Colonic mucosa (tissue), 4 donors: ENCODE measurements at regions not wholly inside any gene's neighbourhood (a gene's known extent, or its start where the extent isn't known, plus 50 kb on each side); places are given as distances from the start of the nearest gene placed in this dataset.

Experiments
- DNase-seq: peaks from one replicate; pipeline ENCODE4 v3.0.0-alpha.2; 2020
- H3K27ac ChIP-seq: fragments of 200-600 bp; one replicate; pipeline ENCODE4 v1.8.0; 2021
- H3K27me3 ChIP-seq: fragments of 200-600 bp; one replicate; pipeline ENCODE4 v1.8.0; 2021
- H3K36me3 ChIP-seq: fragments of 200-600 bp; one replicate; pipeline ENCODE4 v1.8.0; 2021
- H3K4me1 ChIP-seq: fragments of 200-600 bp; one replicate; pipeline ENCODE4 v1.8.0; 2021; ENCODE audit warnings: mild to moderate bottlenecking
- H3K4me3 ChIP-seq: fragments of 200-600 bp; one replicate; pipeline ENCODE4 v1.8.0; 2021
- H3K9ac ChIP-seq, 2 donors: one replicate each; pipeline ENCODE4 v1.7.0; 2013; ENCODE audit warnings: control low read depth in 2 of 2, low read depth in 2 of 2, low read length in 2 of 2
- H3K9me3 ChIP-seq: fragments of 200-600 bp; one replicate; pipeline ENCODE4 v1.8.0; 2021
- intact Hi-C: fragments of 100-400 bp; cut with DNase I; formaldehyde crosslinking; loops from one replicate; pipeline ENCODE4 v1.14.1; 2022
- TF ChIP-seq, protein P1 (sequence below): fragments of 200-600 bp; IDR thresholded peaks from one replicate; pipeline ENCODE4 v1.8.0; 2022; ENCODE audit warnings: antibody characterized with exemption, mild to moderate bottlenecking
- donor health status: healthy.
- donor health status: DM: no; HTN: no; CAD: no.
- donor health status: DM: no; HTN: no; CAD: no.

DNA sequence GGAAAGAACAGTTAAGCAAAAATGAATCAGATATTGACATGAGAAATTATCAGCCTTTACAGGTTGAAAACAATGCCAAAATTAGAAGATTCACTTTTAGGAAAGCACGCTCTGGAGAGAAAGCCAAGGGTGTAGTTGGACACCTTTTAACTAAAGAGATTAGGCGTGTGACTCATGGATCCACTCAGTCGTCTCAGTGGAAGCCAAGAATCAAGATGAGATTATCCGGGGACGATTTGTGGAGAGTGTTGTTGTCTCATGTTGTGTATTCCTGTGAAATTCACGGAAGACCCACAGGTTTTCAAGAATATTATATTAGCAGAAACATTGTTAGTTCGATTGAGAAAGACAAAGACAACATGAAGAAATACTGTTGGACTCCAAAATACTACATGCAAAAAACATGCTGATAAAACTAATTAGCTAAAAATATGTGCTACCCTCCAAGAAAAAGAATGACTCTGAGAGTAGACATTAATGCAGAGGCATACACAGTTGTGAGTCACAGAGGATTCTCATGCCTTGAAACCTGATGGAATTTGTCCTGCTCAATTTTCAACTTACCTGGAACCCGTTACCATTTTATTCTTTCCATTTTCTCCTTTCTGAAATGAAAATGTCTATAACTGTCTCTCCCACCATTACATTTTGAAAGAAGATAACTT lies 192.1 kb upstream of the RND3 start:
- DNase-seq, result no peak
- Histone ChIP-seq H3K27ac (no peak overlapping the region), H3K36me3 (no peaks in the 10 kb centered on the region), H3K9me3 (no peaks in the 10 kb centered on the region), H3K4me3 (no peak overlapping the region), H3K27me3 (no peaks in the 10 kb centered on the region), H3K4me1 (no peaks in the 10 kb centered on the region), H3K9ac (no peak overlapping the region)
- intact Hi-C loops, result no loop called here
- TF ChIP-seq, protein P1, sequence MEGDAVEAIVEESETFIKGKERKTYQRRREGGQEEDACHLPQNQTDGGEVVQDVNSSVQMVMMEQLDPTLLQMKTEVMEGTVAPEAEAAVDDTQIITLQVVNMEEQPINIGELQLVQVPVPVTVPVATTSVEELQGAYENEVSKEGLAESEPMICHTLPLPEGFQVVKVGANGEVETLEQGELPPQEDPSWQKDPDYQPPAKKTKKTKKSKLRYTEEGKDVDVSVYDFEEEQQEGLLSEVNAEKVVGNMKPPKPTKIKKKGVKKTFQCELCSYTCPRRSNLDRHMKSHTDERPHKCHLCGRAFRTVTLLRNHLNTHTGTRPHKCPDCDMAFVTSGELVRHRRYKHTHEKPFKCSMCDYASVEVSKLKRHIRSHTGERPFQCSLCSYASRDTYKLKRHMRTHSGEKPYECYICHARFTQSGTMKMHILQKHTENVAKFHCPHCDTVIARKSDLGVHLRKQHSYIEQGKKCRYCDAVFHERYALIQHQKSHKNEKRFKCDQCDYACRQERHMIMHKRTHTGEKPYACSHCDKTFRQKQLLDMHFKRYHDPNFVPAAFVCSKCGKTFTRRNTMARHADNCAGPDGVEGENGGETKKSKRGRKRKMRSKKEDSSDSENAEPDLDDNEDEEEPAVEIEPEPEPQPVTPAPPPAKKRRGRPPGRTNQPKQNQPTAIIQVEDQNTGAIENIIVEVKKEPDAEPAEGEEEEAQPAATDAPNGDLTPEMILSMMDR, result no peak

DNA sequence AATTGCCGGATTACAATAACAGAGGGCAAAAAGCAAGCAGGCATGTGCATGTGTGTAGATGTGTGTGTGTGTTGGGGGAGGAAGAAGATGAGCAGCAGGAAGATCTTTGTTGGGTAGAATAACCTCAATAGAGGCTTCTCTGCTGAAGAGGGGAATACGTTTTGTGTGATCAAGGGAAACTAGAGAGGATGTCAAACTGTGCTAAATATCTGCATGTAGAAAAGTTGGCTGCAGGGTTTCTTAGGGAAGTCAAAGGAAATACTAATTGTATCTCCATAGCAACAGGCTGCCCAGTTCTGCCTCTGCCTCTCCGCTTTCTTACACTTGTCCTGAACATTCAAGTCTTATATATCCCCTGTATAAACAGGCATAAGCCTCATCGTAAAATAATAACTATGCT lies 190.1 kb upstream of the RND3 start:
- intact Hi-C loops, result no loop called here
- no peak for DNase-seq
- no peak overlapping the region for H3K27ac ChIP-seq
- H3K4me1 ChIP-seq, result no peaks in the 10 kb centered on the region
- TF ChIP-seq, protein P1, result no peak
- no peak overlapping the region for H3K4me3 ChIP-seq
- no peaks in the 10 kb centered on the region for H3K36me3 ChIP-seq
- no peaks in the 10 kb centered on the region for H3K9me3 ChIP-seq
- H3K9ac ChIP-seq, result no peak overlapping the region
- H3K27me3 ChIP-seq, result no peaks in the 10 kb centered on the region

DNA sequence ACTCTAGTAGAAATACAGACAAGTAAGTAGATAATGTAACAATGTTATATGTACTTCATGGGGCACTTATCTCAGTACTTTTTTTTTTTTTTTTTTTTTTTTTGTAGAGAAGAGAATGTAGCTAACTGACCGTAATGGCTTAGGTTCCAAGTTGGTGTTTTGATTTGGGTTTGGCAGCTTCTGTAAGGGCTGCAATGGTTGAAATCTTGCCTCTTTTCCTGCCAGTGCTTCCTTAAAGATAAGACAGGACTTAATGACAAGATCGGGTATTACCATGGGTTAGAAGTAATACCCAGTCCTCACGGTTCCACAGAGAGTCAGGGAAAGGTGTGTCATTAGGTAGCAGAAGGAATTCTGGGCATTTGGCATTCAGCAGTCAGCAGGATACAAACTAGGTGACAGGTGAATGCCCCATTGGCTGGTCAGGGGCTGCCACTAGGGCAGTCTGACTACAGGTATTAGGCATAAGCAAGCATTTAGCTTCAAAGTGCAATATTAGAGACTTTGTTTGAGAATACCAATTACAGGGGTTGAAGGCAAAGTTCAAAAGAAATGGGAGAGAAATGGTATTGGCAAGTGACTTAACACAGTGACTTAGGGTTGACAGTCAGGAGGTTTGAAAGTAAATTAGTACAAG lies 189.4 kb upstream of the RND3 start:
- no peak overlapping the region for H3K9ac ChIP-seq
- no peaks in the 10 kb centered on the region for H3K9me3 ChIP-seq
- H3K4me3 ChIP-seq, result no peak overlapping the region
- H3K27ac ChIP-seq, result no peak overlapping the region
- H3K36me3 ChIP-seq, result no peaks in the 10 kb centered on the region
- no peaks in the 10 kb centered on the region for H3K4me1 ChIP-seq
- intact Hi-C loops, result no loop called here
- DNase-seq, result no peak
- TF ChIP-seq, protein P1, result no peak
- H3K27me3 ChIP-seq, result no peaks in the 10 kb centered on the region

DNA sequence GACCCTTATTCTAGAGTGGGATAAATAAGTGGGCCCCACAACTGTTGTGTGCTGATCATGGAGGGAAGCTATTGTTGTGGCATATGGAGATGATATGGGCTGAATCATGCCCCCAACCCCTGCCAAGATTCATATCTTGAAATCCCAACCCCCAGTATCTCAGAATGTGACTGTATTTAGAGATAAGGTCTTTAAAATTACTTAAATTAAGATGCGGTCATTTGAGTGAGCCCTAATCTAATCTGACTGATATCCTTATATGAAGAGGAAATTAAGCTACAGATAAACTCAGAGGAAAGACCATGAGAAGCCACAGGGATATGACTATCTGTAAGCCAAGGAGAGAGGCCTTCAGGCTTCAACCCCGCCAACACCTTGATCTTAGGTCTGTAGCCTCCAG lies 188.3 kb upstream of the RND3 start:
- no peak for DNase-seq
- no peaks in the 10 kb centered on the region for H3K27me3 ChIP-seq
- TF ChIP-seq, protein P1, result no peak

DNA sequence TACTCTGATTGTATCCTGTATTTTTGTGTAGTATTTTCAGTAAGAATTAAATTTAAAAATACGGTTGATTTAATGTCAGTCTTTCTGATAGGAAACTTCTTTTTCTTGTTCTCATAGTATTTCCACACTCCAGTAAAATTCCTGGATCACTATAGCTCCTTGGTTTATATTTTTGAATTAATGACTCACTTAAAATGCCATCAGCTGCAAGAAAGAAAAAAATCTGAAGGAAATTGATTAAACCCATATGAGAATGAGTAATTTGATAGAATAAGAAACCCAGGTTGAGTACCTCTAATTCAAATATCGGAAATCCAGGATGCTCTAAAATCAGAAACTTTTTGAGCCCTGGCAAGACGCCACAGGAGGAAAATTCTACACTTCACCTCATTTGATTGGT lies 186.8 kb upstream of the RND3 start:
- no peak overlapping the region for H3K4me3 ChIP-seq
- intact Hi-C loops, result no loop called here
- H3K9ac ChIP-seq, result no peak overlapping the region
- TF ChIP-seq, protein P1, result no peak
- no peaks in the 10 kb centered on the region for H3K36me3 ChIP-seq
- no peak for DNase-seq
- no peak overlapping the region for H3K27ac ChIP-seq
- no peaks in the 10 kb centered on the region for H3K27me3 ChIP-seq
- H3K9me3 ChIP-seq, result no peaks in the 10 kb centered on the region
- H3K4me1 ChIP-seq, result no peaks in the 10 kb centered on the region

More for the DNA sequence above, 188.3 kb upstream of the RND3 start:
- H3K4me1 ChIP-seq, result no peaks in the 10 kb centered on the region
- intact Hi-C loops, result no loop called here
- H3K9me3 ChIP-seq, result no peaks in the 10 kb centered on the region
- H3K27ac ChIP-seq, result no peak overlapping the region
- no peaks in the 10 kb centered on the region for H3K36me3 ChIP-seq
- no peak overlapping the region for H3K9ac ChIP-seq
- no peak overlapping the region for H3K4me3 ChIP-seq
